Inflammatory macrophage (primary cell): ENCODE measurements at regions not wholly inside any gene's neighbourhood (a gene's known extent, or its start where the extent isn't known, plus 50 kb on each side); places are given as distances from the start of the nearest gene placed in this dataset.
"Not testable (repeated sequence)": the region's sequence is repeated elsewhere in the genome, so short reads cannot be mapped to it uniquely, and the experiment has no call there.

Source experiments
- DNase-seq, 2 donors: peaks; one replicate each; pipeline ENCODE4 v3.0.0-alpha.2; 2020 to 2022

DNA sequence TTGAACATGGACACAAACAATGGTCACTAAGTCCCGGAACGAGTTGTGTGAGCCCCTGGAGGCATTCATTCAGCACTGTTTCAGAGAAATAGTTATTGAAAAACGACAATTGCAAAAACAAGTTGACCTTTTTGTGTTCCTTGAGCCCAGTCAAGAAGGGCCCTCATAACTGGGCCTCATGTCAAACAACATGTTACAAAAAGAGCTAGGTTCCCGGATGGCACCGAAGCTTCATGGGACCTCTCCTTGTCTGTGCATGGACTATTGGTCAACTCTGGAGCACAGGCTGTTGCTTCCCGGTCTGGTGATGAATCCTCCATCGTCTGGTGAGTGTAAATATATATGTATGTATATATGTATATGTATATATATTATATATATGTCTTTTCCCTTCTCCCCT is 176.6 kb downstream of the ALG10 start:
- DNase-seq = no peak

DNA sequence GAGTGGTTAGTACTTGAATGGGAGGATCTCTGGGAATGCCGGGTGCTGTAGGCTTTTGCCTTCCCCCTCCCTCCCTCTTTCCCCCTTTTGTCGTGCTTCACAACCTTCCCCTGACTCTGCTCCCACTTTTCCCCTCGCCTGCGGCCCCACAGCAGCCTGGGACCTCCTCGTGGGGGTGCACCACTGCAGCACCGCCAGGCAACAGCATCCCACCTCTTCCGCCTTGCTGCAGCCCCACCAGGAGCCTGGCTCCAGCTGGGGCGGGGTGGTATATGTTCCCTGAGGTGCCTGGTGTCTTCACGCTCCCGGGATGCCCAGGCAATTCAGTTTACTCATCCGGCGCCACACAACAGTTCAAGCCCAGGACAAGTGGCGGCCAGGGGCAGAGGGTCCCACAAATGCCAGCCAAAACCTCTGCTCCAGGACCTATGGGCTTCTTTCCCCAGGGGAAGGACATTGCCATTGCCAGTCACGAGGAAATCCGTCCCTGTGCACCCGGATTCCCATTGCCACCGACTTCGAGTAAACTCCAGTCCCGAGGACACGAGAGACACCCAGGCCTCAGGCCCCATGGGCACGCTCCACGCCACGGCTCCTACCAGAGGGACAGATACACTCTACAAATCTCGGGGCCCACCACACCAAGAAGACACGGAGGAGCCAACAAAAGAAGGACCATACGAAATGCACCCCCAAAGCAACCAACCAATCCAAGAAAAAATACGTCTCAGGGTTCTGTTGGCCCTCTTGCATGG is 181.7 kb downstream of the ALG10 start:
- DNase-seq = no peak

DNA sequence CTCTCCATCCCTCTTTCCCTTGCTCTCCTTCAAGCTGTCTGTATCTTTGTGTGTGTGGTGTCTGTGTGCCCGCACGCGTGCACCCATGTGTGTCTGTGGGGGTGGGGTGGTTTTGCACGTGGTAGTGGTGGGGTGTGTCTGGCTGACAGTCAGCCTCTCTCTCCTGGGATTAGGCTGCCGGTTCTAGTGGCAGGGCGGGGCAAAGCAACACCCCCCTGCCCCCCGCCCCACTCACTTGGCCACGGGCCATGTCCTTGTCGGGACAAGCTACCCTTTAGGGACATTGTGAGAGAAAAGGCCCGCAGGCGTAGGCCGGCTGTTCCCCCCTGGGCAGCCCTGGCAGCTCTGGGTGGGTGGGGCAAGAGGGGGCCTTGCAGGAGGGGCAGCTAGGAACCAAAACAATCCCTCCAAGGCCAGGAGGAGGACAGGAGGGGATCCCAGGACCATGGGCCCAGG is 182.6 kb downstream of the ALG10 start:
- DNase-seq = no peak

DNA sequence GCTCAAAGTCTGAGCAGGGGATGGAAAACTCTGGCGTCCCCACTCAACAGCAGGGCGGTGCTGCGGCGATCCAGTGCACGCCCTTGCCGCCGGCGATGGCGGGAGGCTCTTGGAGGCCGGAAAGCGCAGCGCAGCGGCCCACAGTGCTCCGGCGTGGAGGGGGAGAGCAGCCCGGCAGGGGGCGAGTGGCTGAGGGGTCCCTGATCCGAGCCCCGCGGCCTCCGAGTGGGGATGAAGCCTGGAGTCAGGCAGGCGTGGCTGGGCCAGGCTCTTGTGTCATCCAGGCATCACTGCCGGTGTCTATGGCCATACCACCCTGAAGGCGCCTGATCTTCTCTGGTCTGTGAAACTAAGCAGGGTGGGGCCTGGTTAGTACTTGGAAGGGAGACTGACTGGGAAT is 183.1 kb downstream of the ALG10 start:
- DNase-seq = no peak

DNA sequence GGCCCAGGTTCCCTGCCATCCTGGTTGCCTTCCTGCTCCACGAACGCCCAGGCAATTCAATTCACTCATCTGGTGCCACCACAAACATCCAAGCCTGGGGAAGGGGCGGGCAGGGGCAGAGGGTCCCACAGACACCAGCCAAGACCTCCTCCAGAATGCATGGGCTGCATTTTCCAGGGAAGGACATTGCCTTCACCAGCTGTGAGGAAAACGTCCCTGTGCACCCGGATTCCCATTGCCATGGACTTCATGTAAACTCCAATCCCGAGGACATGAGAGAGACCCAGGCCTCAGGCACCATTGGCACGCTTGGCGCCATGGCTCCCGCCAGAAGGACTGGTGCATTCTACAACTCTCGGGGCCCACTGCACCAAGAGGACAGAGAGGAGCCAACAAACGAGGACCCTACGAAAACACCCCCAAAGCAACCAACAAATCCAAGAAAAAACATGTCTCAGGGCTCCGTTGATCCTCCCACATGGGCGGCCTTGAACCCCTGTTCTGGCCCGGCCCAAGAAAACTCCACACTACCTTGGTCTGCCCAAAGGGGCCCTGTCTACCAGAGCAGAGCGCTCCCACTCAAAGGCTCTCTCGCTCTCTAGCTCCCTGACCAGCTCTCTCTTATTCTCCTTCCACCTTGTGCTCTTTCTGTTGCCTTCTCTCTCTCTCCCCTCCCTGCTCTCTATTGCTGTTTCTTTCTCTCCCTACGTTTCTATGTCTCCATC is 183.9 kb downstream of the ALG10 start:
- no peak for DNase-seq

DNA sequence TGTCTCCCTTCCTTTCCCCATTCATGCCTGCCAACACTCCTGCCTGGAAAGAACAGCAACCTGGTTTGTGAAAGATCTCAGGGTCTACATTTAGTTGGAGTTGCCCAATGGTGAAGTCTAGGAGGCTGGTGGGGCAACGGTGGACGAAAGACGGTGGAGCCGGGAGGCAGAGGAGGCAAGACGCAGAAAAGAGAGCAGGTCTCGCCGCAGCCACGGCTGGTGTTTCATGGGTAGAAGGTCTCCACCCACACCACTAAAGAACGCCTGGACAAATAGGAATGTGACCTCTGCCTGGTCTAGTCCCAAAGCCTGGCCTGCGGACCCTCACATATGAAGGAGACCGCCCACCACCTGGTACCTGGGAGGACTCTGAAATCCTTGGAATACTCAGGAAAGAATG is 185.6 kb downstream of the ALG10 start:
- no peak for DNase-seq

DNA sequence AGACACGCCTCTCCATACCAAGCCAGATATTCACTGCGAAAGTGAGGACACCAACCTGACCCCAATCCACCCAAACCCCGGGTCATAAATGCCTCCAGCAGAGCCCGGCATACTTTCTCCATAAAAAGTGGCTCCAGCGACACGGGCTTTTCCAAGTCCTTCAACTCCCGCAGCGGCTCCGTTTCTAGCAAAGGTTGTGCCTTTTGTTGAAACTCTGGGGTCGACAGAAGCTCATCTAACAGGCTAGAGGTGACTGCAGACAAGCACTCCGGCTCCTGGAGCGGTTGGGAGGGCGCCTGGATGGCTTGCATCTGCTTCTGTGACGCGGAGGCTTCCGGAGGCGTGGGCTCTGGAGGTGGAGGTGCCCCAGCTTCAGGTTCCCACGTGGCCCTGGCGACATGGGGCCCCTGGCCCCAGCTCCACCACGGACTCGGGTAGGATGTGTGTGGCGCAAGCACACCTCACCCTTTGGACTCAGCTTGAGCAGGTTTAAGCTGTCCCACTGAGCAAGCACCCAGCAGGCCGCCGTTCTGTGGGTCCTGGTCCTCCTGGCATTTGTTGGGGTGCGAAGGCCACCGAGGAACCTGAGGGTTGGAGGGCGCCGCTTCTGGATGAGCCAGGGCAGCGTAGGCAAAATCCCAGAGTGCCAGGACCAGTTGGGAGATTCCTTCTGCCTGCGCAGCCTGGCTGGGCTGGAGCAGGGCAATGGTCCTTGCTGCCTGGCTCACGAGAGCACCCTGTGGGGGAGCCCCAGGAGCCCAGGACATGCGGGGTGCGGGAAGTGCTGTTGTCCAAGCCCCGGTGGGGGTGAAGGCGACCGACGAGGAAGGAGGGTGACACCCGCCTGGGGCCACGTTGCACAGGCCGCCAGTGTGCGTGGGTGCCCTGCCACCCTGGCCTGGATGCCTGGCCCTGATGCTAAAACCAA is 186.3 kb downstream of the ALG10 start:
- no peak for DNase-seq

DNA sequence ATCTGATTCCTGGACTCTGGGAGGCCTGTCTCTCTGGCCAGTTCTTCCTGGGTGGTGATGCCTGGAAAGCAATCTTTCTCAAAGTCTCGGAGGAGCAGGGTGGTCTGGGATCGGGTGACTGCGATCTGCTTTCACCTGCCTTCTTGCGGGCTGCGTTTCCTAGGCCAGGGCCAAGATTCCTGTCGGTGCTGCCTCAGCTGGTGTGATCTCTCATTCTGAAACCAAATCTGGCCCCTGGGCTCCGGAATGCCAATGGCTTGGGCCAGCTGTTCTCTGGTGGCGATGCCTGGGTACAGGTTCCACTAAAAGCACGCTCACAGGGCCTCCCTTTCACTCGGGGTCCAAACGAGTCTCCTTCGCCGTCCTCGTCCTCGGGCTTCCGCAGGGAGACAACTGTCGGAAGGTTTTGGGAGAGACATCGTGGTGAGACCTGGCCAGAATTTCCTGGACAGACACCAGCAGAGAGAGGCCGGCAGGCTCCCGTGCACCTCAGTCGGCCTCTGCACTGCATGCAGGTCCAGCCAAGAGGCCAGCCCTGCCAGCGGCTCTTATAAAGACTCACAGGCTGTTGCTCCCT is 187.1 kb downstream of the ALG10 start:
- no peak for DNase-seq

DNA sequence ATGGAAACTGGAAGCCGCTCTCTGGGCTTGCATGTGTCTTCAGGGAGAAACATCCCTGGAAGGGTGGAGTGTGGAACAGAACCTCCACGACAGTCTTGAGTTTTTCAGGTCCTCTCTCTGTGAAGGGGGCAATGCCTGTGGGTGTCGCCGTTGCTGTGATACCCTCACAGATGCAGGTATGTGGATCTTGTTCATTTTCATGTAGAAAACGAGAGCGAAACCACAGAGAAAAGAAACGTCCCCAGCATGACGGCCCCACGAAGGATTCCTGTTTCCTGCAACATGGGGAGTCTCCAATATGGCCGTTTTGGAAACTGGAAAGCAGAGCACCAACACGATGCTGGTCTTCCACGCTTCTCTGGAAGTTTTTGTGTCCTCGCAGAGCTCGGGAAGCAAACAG is 187.9 kb downstream of the ALG10 start:
- no peak for DNase-seq

DNA sequence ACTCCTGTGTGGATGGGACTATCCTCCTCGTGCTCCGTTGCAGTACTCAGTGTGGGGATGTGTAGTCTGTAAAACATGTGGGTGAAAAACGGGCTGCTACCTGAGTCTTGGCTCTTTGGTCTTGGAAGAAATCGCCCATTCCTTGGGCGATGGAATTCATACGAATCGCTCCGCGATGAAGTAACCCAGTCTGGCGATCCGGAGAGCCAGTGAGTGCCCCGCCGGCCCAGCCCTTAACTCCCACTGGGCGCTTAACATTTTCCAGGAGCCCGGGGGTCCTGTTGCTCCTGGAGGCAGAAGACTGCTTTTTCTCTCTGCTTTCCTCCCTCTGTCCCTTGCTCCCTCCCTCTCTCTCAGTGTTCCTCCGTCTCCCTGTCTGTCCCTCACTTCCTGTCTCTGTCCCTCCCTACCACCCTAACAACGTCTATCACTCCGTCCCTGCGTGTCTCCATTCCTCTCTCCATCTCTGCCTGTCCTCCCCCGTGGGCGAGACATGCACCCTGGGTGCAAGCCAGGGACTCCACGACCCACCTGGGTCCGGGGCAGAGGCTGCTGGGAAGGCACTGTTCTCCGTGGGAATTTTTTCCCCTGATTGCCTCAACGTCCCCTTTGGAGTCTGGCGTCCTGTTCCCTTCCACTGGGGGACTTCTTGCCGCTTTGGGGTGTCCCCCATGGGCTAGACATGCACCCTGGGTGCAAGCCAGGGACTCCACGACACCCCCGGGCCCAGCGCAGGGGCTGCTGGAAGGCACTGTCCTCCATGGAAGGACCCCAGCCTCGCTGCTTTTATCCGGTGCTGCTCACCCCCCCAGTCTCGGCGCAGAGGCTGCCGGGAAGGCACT is 188.6 kb downstream of the ALG10 start:
- no peak for DNase-seq

DNA sequence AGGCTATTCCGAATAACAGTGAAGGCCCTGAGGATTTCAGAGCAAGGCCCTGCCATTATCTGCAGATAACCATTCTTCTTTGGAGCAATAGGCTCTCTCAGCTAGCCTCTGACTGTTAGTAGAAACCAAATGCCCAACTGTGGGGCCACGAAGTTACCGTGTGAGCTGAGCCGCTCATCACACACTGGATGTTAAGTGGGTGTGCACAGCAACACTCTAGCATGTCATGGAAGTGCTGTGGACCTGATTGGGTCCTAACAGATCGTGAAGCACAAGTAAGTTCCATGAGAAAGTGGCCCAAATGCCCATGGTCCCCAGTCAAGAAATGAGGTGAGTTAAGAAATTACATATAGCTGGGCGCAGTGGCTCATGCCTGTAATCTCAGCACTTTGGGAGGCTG is 190.4 kb downstream of the ALG10 start:
- DNase-seq = no peak

DNA sequence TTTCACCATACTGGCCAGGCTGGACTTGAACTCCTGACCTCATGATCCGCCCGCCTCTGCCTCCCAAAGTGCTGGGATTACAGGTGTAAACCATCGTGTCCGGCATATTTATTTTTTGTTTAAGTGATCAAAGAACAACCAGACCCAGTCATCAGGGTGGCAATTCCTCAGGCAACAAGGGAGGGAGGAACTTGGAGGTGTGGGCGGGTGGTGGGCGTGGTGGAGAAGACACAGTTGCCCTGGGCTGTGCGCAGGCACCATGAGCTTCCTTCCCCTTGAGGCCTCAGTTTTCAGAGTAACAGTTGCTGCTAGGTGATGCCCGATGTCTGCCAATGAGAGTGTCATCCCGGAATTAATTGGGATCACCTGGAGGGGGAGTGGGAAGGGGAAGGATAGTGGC is 191.7 kb downstream of the ALG10 start:
- peak in 1 of 2 donors; percentile 37 for DNase-seq

DNA sequence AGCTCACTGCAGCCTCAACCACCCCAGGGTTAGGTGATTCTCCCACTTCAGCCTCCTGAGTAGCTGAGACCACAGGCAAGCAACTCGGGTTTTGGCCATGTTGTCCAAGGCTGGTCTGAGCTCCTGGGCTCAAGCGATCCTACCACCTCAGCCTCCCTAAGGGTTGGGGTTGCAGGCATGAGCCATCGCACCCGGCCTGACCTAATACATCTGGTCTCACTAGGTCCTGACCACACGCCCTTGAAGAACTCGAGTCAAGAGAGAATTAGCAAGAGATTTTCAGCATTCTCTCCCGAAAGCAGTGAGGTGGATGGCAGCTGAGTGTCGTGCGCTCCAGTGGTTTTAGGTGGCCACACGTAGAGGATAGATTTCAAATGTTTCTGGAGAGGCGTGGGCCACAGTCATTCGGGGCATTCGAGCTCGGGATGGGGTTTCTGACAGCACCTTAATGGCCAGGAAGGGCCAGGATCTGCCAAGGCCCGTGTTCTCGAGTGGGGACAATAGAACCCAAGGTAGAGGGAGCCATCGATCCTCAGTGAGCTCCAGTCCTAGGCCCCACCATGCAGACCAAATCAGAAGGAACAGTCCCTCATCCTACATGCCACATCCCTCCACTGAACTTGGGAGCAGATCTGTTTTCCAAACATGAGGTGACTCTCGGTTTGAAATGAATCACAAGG is 193.1 kb downstream of the ALG10 start:
- DNase-seq = no peak

DNA sequence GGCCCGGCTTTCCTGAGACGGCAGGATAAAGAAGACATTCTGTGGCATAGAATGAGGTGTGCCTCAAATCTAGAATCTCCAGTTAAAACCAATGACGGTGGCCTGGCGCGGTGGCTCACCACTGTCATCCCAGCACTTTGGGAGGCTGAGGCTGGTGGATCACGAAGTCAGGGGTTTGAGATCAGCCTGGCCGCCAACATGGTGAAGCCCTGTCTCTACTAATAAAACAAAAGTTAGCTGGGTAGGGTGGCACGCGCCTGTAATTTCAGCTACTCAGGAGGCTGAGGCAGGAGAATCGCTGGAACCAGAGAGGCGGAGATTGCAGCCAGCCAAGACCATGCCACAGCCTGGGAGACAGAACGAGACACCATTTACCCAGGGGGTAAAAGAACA is 193.6 kb downstream of the ALG10 start:
- no peak for DNase-seq

DNA sequence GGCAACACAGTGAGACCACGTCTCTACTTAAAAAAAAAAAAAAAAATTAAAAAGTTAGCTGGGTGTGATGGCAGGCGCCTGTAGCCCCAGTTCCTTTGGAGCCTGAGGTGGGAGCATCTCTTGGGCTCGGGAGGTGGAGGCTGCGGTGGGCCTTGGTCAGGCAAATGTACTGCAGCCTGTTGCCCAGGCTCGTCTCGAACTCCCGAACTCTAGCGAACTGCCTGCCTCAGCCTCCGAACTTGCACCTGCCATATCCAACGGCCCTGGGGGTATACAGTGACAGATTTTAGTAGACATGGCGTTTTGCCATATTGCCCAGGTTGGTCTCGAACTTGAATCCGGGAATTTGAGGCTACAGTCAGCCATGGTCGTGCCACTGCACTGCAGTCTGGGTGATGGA is 195.4 kb downstream of the ALG10 start:
- DNase-seq = no peak

DNA sequence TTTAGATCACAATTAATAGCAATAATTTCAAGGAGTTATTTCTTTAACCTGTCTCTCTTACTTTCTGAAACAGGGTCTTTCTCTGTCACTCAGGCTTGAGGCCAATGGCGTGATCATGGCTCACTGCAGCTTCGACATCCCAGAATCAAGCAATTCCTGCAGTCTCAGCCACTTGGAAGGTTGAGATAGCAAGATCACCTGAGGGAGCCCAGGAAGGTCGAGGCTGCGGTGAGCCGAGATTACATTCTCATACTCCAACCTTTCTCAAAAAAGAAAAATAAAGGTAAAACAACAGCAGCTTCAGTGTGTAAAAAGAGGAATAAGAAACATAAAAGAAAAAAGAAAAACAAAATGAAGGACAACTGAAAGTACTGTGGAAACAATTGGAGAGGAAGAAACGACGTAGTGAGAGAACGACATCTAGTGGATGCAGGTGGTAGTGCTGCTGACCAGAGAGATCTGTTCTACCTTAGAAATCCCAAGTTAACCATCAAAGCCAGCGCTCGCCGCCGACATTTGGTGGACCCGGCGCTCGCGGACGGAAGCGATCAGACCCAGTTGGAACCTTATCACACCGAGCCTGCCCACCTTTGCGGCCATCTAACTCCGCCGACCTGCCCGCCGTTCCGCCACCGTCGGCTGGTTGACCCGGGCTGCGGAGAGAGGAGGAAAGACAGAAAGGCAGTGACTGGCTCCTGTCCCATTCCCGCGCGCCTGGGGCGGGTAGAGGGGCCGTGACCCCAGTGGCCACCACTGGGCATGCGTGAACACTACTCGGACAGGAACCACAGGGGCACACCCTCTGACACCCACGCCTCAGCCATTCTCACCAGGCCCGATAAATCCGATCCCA is 196.1 kb downstream of the ALG10 start:
- DNase-seq = peak; percentile 72 to 77

DNA sequence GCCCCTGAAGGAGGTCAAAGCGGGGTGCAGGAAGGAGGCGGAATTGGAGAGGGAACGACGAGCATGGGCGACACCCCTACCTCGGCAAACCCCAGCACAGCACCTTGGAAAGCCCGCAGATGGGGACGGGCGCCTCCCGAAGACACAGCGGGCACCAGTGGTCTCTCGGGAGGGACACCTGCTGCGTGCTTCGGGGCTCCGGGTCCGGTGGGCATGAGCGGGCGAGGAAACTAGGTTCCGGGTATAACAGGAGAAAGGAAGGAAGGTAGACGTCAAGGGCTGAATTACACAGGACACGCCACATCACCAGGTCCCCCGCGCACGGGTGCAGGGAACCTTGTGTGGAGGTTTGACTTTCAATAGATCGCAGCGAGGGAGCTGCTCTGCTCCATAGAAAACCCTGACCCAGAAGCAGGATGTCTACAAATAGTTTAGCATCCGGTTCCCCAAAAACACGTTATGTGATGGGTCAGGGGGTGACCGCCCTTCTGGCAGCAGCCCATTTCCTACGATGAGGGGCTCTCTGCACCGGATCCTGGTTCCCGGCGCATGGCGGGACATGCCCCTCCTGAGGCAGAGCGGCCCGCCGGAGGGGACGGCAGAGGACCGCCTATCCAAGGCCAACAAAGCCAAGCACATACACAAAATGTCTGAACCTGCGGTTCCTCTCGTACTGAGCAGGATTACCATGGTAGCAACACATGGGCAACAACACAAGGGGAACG is 196.9 kb downstream of the ALG10 start:
- DNase-seq = no peak

DNA sequence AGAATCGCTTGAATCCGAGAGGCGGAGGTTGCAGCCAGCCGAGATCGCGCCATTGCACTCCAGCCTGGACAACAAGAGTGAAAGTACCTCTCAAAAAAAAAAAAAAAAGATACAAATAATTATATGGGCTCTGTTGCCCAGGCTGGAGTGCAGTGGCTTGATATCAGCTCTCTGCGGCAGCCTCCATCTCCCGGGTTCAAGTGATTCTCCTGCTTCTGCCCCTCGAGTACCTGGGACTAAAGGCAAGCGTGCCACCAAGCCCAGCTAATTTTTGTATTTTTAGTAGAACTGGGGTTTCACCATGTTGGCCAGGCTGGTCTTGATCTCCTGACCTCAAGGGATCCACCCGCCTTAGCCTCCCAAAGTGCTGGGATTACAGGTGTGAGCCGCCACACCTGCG is 197.8 kb downstream of the ALG10 start:
- DNase-seq = not testable (repeated sequence)

DNA sequence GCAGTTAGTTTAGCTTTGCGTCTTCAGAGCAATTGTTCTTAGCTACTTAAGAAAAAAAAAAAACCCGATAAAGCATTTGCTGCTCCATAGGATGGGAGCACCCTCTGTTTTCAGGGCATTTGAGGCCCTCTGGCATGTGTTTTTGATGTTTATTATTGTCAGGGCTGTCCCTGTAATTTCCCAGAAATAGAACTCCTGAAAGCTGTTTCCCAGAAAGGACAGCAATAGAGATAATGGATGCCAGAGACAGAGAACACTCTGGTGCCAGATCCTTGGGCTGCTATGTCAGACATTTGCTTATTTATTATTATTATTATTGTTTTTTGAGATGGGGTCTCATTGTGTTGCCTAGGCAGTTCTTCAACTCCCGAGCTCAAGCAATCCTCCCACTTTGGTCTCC is 201.3 kb downstream of the ALG10 start:
- no peak for DNase-seq

DNA sequence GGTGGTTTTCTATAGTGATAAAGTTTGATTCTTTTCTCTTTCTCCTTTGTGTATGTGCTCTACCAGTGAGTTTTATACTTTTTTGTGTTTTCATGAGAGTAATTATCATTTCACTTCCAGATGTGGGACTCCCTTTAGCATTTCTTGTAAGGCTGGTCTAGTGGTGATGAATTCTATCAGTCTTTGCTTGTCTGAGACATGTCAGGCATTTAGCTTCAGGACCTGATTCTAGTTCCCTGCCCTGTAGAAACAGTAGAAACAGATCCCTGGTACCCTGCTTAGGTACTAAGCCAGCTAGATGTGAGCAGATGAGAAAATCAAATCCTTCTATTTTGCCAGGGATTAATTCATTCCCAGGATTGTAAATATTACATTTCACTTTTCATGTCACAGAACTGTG is 203.7 kb downstream of the ALG10 start:
- DNase-seq = not testable (repeated sequence)
